H9 (cell line): ENCODE measurements at regions not wholly inside any gene's neighbourhood (a gene's known extent, or its start where the extent isn't known, plus 50 kb on each side); places are given as distances from the start of the nearest gene placed in this dataset.

Experiments
- DNase-seq: peaks from one replicate; pipeline ENCODE4 v3.0.0-alpha.2; 2017
- H2AFZ ChIP-seq: one replicate; pipeline ENCODE4 v1.6.1; 2013; ENCODE audit warnings: mild to moderate bottlenecking, low read length, control low read depth, moderate library complexity
- H2AK5ac ChIP-seq: 2 replicates; pipeline ENCODE4 v1.6.1; 2013; ENCODE audit warnings: low read length, control low read depth, mixed read lengths; ENCODE audit not compliant: insufficient read length
- H2BK120ac ChIP-seq: one replicate; pipeline ENCODE4 v1.6.1; 2013; ENCODE audit warnings: low read depth, mild to moderate bottlenecking, low read length, control low read depth, inconsistent platforms; ENCODE audit not compliant: poor library complexity, severe bottlenecking
- H2BK12ac ChIP-seq: 2 replicates; pipeline ENCODE4 v1.6.1; 2013; ENCODE audit warnings: low read length, control low read depth, mixed read lengths, low read depth; ENCODE audit not compliant: insufficient read length
- H2BK15ac ChIP-seq: 2 replicates; pipeline ENCODE4 v1.6.1; 2013; ENCODE audit warnings: low read depth, low read length, control low read depth
- H2BK20ac ChIP-seq: one replicate; pipeline ENCODE4 v1.6.1; 2013; ENCODE audit warnings: low read depth, mild to moderate bottlenecking, low read length, control low read depth, inconsistent platforms; ENCODE audit not compliant: poor library complexity, severe bottlenecking
- H2BK5ac ChIP-seq: 2 replicates; pipeline ENCODE4 v1.6.1; 2013; ENCODE audit warnings: low read length, control low read depth, mixed read lengths; ENCODE audit not compliant: insufficient read length
- H3K14ac ChIP-seq: 2 replicates; pipeline ENCODE4 v1.6.1; 2013; ENCODE audit warnings: low read length, control low read depth; ENCODE audit not compliant: insufficient read depth
- H3K18ac ChIP-seq: 2 replicates; pipeline ENCODE4 v1.6.1; 2013; ENCODE audit warnings: low read depth, mild to moderate bottlenecking, mixed read lengths, low read length, control low read depth; ENCODE audit not compliant: insufficient read length
- H3K23ac ChIP-seq: 2 replicates; pipeline ENCODE4 v1.6.1; 2013; ENCODE audit warnings: low read length, control low read depth, mixed read lengths, low read depth; ENCODE audit not compliant: insufficient read length
- H3K23me2 ChIP-seq: 2 replicates; pipeline ENCODE4 v1.6.1; 2013; ENCODE audit warnings: low read depth, mild to moderate bottlenecking, mixed read lengths, low read length, control low read depth; ENCODE audit not compliant: insufficient read length, poor library complexity, severe bottlenecking
- H3K27ac ChIP-seq: 2 replicates; pipeline ENCODE4 v1.5.1; 2013; ENCODE audit warnings: low read length, control low read depth, mixed read lengths, low read depth; ENCODE audit not compliant: insufficient read length
- H3K27me3 ChIP-seq: 2 replicates; pipeline ENCODE4 v1.6.1; 2013; ENCODE audit warnings: low read length, control low read depth, inconsistent platforms; ENCODE audit not compliant: insufficient read depth
- H3K4ac ChIP-seq: 2 replicates; pipeline ENCODE4 v1.6.1; 2013; ENCODE audit warnings: low read depth, mild to moderate bottlenecking, control low read depth, inconsistent platforms, low read length, moderate library complexity
- H3K4me1 ChIP-seq: 2 replicates; pipeline ENCODE4 v1.6.1; 2013; ENCODE audit warnings: low read length, control low read depth, inconsistent platforms; ENCODE audit not compliant: insufficient read depth
- H3K4me2 ChIP-seq: 2 replicates; pipeline ENCODE4 v1.6.1; 2013; ENCODE audit warnings: low read length, control low read depth, mixed read lengths; ENCODE audit not compliant: insufficient read length, insufficient read depth
- H3K56ac ChIP-seq: 2 replicates; pipeline ENCODE4 v1.6.1; 2013; ENCODE audit warnings: low read depth, mild to moderate bottlenecking, mixed read lengths, low read length, control low read depth; ENCODE audit not compliant: insufficient read length
- H3K79me1 ChIP-seq: 2 replicates; pipeline ENCODE4 v1.6.1; 2013; ENCODE audit warnings: low read depth, mild to moderate bottlenecking, moderate library complexity, low read length, control low read depth, inconsistent platforms; ENCODE audit not compliant: insufficient read depth, poor library complexity, severe bottlenecking
- H3K79me2 ChIP-seq: 2 replicates; pipeline ENCODE4 v1.6.1; 2013; ENCODE audit warnings: low read length, control low read depth, inconsistent platforms; ENCODE audit not compliant: insufficient read depth
- H3K9ac ChIP-seq: 2 replicates; pipeline ENCODE4 v1.6.1; 2013; ENCODE audit warnings: low read length, control low read depth, mixed read lengths; ENCODE audit not compliant: insufficient read length; ENCODE audit errors: extremely low read depth
- H3K9me3 ChIP-seq: one replicate; pipeline ENCODE4 v1.6.1; 2013; ENCODE audit warnings: low read depth, low read length, inconsistent platforms; ENCODE audit not compliant: control insufficient read depth
- H3T11ph ChIP-seq: one replicate; pipeline ENCODE4 v1.6.1; 2013; ENCODE audit warnings: mild to moderate bottlenecking, low read length, control low read depth, inconsistent platforms
- H4K20me1 ChIP-seq: one replicate; pipeline ENCODE4 v1.6.1; 2013; ENCODE audit not compliant: control insufficient read depth, insufficient read length, insufficient read depth
- H4K5ac ChIP-seq: 2 replicates; pipeline ENCODE4 v1.6.1; 2013; ENCODE audit warnings: low read depth, mild to moderate bottlenecking, mixed read lengths, low read length, control low read depth; ENCODE audit not compliant: insufficient read length
- H4K8ac ChIP-seq: replicated peaks from 2 replicates; pipeline ENCODE4 v1.6.1; 2013; ENCODE audit warnings: low read length, control low read depth, mixed read lengths, low read depth; ENCODE audit not compliant: insufficient read length
- H4K91ac ChIP-seq: 2 replicates; pipeline ENCODE4 v1.6.1; 2013; ENCODE audit warnings: low read depth, mild to moderate bottlenecking, moderate library complexity, mixed read lengths, low read length, control low read depth; ENCODE audit not compliant: insufficient read length
- H3K27ac Mint-ChIP-seq, 3 experiments: 2 replicates in 2 of 3; 3 replicates in 1 of 3; pipeline ENCODE4 v1.8.0; 2020 to 2021; ENCODE audit warnings: mixed read lengths in 3 of 3, mild to moderate bottlenecking in 1 of 3, moderate library complexity in 1 of 3
- H3K27me3 Mint-ChIP-seq: 2 replicates; pipeline ENCODE4 v1.8.0; 2021; ENCODE audit warnings: low read depth, mild to moderate bottlenecking, moderate library complexity, mixed read lengths
- H3K36me3 Mint-ChIP-seq, 3 experiments: 2 replicates in 2 of 3; 3 replicates in 1 of 3; pipeline ENCODE4 v1.8.0; 2020 to 2021; ENCODE audit warnings: low read depth in 3 of 3, mixed read lengths in 3 of 3; ENCODE audit not compliant: insufficient read depth in 1 of 3
- H3K4me1 Mint-ChIP-seq, 2 experiments: 2 replicates each; pipeline ENCODE4 v1.8.0; 2020; ENCODE audit warnings: mixed read lengths in 2 of 2
- H3K4me3 Mint-ChIP-seq, 2 experiments: 2 replicates in 1 of 2; 3 replicates in 1 of 2; pipeline ENCODE4 v1.8.0; 2020 to 2021; ENCODE audit warnings: mild to moderate bottlenecking in 2 of 2, mixed read lengths in 2 of 2, moderate library complexity in 1 of 2
- H3K9me3 Mint-ChIP-seq, 2 experiments: 2 replicates in 1 of 2; 3 replicates in 1 of 2; pipeline ENCODE4 v1.8.0; 2020; ENCODE audit warnings: mild to moderate bottlenecking in 2 of 2, mixed read lengths in 2 of 2, moderate library complexity in 1 of 2
- WGBS: extraction: QIAGEN DNeasy Blood & Tissue Kit; methylation state at CpG from one replicate; pipeline ENCODE4 v1.1.7; 2013; ENCODE audit warnings: missing lambda C conversion rate, low lambda C conversion rate, mixed read lengths; ENCODE audit not compliant: insufficient read length; ENCODE audit errors: extremely low coverage; 5-methylcytosine and 5-hydroxymethylcytosine counted together
- TF ChIP-seq, protein P1 (sequence below): fragments of 200-600 bp; sonication (generic); conservative IDR thresholded peaks from 3 replicates; pipeline ENCODE4 v1.8.0; 2021; ENCODE audit warnings: antibody characterized with exemption, mild to moderate bottlenecking

DNA sequence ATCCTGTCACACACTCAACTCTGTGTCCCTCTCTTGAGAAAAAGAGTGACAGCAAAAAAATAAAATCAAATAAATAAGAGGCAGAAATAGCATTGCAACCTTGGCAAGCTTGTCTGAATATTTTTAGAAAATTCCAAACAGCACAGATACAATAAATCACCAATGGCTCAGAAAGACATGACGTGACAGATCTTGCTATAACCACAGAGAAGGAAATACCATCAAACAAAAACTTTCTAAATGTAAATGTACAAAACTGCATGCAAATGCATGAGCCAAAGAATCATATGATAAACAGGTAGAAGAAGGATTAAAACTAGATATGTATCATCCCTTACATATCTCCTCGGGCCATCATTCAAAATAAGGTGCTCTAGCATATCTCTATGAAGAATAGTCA is 549.2 kb upstream of the NOX3 start:
- Mint-ChIP-seq H3K9me3 (peaks cover 0 to 2% of the 10 kb centered on the region in 2 experiments; a peak in 1 of 5 replicates), H3K36me3 (no peaks in the 10 kb centered on the region; a peak in 1 of 7 replicates), H3K4me1 (no peaks in the 10 kb centered on the region), H3K27ac (no peak overlapping the region), H3K27me3 (no peaks in the 10 kb centered on the region; the same call in 1 of the 2 replicates), H3K4me3 (no peak overlapping the region)
- no CpG with 5 or more reads among the region's 2 CpGs for WGBS
- no peak overlapping the region for H4K5ac ChIP-seq
- H2AFZ ChIP-seq, result no peak overlapping the region
- no peak overlapping the region for H3T11ph ChIP-seq
- no peak overlapping the region for H3K14ac ChIP-seq
- H3K27me3 ChIP-seq, result no peaks in the 10 kb centered on the region
- no peak overlapping the region for H3K56ac ChIP-seq
- H3K9ac ChIP-seq, result no peak overlapping the region
- DNase-seq, result no peak
- no peak overlapping the region for H2BK15ac ChIP-seq
- no peak overlapping the region for H2BK5ac ChIP-seq
- no peak overlapping the region for H3K18ac ChIP-seq
- no peaks in the 10 kb centered on the region for H3K79me2 ChIP-seq
- H2BK12ac ChIP-seq, result no peak overlapping the region
- no peak overlapping the region for H3K4me2 ChIP-seq
- no peaks in the 10 kb centered on the region for H4K20me1 ChIP-seq
- no peak overlapping the region for H3K27ac ChIP-seq
- no peaks in the 10 kb centered on the region for H3K79me1 ChIP-seq
- no peak overlapping the region for H3K4ac ChIP-seq
- no peak overlapping the region for H2AK5ac ChIP-seq
- H2BK20ac ChIP-seq, result no peak overlapping the region
- no peak overlapping the region for H4K91ac ChIP-seq
- H2BK120ac ChIP-seq, result no peak overlapping the region
- TF ChIP-seq, protein P1, sequence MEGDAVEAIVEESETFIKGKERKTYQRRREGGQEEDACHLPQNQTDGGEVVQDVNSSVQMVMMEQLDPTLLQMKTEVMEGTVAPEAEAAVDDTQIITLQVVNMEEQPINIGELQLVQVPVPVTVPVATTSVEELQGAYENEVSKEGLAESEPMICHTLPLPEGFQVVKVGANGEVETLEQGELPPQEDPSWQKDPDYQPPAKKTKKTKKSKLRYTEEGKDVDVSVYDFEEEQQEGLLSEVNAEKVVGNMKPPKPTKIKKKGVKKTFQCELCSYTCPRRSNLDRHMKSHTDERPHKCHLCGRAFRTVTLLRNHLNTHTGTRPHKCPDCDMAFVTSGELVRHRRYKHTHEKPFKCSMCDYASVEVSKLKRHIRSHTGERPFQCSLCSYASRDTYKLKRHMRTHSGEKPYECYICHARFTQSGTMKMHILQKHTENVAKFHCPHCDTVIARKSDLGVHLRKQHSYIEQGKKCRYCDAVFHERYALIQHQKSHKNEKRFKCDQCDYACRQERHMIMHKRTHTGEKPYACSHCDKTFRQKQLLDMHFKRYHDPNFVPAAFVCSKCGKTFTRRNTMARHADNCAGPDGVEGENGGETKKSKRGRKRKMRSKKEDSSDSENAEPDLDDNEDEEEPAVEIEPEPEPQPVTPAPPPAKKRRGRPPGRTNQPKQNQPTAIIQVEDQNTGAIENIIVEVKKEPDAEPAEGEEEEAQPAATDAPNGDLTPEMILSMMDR, result no peak
- no peak overlapping the region for H4K8ac ChIP-seq
- no peaks in the 10 kb centered on the region for H3K9me3 ChIP-seq
- H3K23me2 ChIP-seq, result no peaks in the 10 kb centered on the region
- H3K23ac ChIP-seq, result no peak overlapping the region
- H3K4me1 ChIP-seq, result no peaks in the 10 kb centered on the region
